ENCODE measurements at regions not wholly inside any gene's neighbourhood (a gene's known extent, or its start where the extent isn't known, plus 50 kb on each side); places are given as distances from the start of the nearest gene placed in this dataset.
"Not testable (repeated sequence)": the region's sequence is repeated elsewhere in the genome, so short reads cannot be mapped to it uniquely, and the experiment has no call there.

DNA sequence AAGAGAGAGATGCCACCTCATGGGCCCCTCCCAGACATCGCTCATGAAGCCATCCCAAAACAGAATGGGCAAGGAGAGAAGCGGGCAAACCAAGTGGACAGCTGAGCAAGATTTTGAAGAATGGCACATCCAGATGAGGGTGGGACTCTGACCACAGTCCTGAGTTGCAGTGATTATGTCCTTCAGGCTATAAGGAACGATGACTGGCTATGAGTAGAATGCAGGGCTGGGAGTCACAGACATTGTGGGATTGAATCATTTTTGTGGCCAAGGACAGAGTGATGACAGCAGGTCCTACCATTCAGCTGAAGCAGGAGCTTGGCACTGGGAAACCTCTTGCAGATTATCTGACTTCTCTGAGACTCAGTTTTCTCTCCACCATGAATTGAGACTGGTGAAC is 245.7 kb upstream of the SLC30A5 start:
- intact Hi-C loops (cut with DNase I; ENCODE audit: low total_unique reads): no loop called here
- H3K36me3 ChIP-seq: no peaks in the 10 kb centered on the region
- no peak overlapping the region for H3K27ac ChIP-seq
- no peaks in the 10 kb centered on the region for H3K27me3 ChIP-seq
- H3K9me3 ChIP-seq: peaks cover 0 to 9% (median 0%) of the 10 kb centered on the region in 3 donors
- H3K4me3 ChIP-seq: no peak overlapping the region
- DNase-seq: no peak
- no peaks in the 10 kb centered on the region for H3K4me1 ChIP-seq
- TF ChIP-seq, protein P1, sequence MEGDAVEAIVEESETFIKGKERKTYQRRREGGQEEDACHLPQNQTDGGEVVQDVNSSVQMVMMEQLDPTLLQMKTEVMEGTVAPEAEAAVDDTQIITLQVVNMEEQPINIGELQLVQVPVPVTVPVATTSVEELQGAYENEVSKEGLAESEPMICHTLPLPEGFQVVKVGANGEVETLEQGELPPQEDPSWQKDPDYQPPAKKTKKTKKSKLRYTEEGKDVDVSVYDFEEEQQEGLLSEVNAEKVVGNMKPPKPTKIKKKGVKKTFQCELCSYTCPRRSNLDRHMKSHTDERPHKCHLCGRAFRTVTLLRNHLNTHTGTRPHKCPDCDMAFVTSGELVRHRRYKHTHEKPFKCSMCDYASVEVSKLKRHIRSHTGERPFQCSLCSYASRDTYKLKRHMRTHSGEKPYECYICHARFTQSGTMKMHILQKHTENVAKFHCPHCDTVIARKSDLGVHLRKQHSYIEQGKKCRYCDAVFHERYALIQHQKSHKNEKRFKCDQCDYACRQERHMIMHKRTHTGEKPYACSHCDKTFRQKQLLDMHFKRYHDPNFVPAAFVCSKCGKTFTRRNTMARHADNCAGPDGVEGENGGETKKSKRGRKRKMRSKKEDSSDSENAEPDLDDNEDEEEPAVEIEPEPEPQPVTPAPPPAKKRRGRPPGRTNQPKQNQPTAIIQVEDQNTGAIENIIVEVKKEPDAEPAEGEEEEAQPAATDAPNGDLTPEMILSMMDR (IDR thresholded peaks at IDR 0.05): no peak

DNA sequence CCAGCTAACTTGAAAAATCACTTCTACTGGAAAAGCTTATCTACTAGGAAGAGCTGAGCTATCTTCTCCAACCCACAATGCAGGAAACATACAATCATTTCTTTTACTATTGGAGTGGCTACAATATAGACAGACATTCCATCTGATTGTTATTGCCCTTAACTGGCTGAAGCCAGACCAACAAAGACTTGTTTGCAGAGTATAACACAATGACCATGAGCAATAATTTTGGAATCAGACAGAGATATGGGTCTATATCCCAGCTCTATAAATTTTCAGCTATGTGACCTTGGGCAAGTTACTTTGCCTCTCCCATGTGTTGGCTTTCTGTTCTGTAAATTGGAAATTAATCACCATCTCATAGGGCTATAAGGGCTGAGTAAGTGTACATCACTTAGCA is 244.7 kb upstream of the SLC30A5 start:
- DNase-seq: no peak

DNA sequence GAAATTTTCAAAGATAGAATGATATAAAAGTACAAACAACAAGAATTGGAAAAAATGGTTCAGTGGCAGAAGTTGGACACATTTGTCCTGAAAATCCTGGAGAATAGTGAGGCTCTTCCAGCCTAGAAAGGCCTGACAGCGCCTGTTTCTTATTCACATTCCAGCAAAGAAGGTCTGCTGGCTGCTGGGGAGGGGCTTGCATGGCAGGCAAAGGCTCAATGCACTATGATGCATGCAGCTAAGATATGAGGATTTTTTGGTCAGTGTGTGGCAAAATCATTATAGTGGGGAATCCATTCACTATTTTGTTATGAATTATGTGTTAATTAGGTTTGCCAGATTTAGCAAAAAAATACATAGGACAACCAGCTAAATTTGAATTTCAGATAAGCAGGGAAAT is 243.9 kb upstream of the SLC30A5 start:
- TF ChIP-seq, protein P1 (IDR thresholded peaks at IDR 0.05): no peak
- Histone ChIP-seq H3K4me1 (no peaks in the 10 kb centered on the region), H3K9me3 (peaks cover 0 to 9% (median 0%) of the 10 kb centered on the region in 3 donors), H3K27ac (no peak overlapping the region), H3K4me3 (no peak overlapping the region), H3K27me3 (no peaks in the 10 kb centered on the region), H3K36me3 (no peaks in the 10 kb centered on the region)
- DNase-seq: no peak
- intact Hi-C loops (cut with DNase I; ENCODE audit: low total_unique reads): no loop called here

More for the DNA sequence above, 244.7 kb upstream of the SLC30A5 start:
- Histone ChIP-seq H3K27ac (no peak overlapping the region), H3K36me3 (no peaks in the 10 kb centered on the region), H3K4me1 (no peaks in the 10 kb centered on the region), H3K9me3 (peaks cover 0 to 9% (median 0%) of the 10 kb centered on the region in 3 donors), H3K27me3 (no peaks in the 10 kb centered on the region), H3K4me3 (no peak overlapping the region)
- TF ChIP-seq, protein P1 (IDR thresholded peaks at IDR 0.05): no peak
- intact Hi-C loops (cut with DNase I; ENCODE audit: low total_unique reads): no loop called here

DNA sequence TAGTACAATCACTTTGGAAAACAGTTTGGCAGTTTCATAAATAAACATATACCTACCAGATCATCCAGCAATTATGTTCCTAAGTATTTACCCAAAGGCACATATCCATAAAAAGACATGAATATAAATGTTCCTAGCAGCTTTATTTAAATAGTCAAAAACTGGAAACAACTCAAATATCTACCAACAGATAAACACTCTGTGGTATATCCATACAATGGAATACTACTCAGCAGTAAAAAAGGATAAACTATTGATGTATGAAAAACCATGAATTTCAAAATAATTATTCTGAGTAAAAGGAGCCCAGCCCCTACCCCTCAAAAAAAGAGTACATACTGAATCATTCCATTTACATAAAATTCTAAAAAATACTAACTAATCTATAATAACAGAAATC is 232.7 kb upstream of the SLC30A5 start:
- no peak overlapping the region for H3K27ac ChIP-seq
- no peak for DNase-seq
- H3K4me1 ChIP-seq: no peaks in the 10 kb centered on the region
- H3K4me3 ChIP-seq: no peak overlapping the region
- TF ChIP-seq, protein P1 (IDR thresholded peaks at IDR 0.05): no peak
- intact Hi-C loops (cut with DNase I; ENCODE audit: low total_unique reads): no loop called here
- H3K27me3 ChIP-seq: peaks cover 0 to 5% of the 10 kb centered on the region in 2 donors
- peaks cover 0 to 5% (median 0%) of the 10 kb centered on the region in 3 donors for H3K9me3 ChIP-seq
- no peaks in the 10 kb centered on the region for H3K36me3 ChIP-seq

DNA sequence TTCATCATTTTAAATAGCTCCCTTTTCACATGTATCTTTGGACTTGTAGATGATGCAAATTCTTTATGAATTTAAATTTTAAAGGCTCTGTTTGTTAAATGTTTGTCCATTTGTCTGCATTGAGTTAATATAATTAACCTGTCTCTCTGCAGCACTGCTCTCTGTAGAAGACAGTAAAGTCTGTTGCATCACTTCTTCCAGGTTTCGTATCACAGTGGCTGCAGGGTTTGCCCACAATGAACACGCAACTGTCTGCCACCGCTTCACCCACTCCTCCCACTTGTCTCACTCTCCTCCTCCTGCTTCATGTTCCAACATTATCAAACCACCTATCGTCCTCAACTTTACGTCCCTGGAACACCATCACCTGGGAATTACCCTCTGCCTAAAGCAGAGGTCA is 231.3 kb upstream of the SLC30A5 start:
- Histone ChIP-seq H3K9me3 (peaks cover 0 to 5% (median 0%) of the 10 kb centered on the region in 3 donors), H3K27me3 (peaks cover 0 to 5% of the 10 kb centered on the region in 2 donors), H3K27ac (no peak overlapping the region), H3K4me3 (no peak overlapping the region), H3K36me3 (no peaks in the 10 kb centered on the region), H3K4me1 (no peaks in the 10 kb centered on the region)
- TF ChIP-seq, protein P1 (IDR thresholded peaks at IDR 0.05): no peak
- intact Hi-C loops (cut with DNase I; ENCODE audit: low total_unique reads): no loop called here
- DNase-seq: no peak

DNA sequence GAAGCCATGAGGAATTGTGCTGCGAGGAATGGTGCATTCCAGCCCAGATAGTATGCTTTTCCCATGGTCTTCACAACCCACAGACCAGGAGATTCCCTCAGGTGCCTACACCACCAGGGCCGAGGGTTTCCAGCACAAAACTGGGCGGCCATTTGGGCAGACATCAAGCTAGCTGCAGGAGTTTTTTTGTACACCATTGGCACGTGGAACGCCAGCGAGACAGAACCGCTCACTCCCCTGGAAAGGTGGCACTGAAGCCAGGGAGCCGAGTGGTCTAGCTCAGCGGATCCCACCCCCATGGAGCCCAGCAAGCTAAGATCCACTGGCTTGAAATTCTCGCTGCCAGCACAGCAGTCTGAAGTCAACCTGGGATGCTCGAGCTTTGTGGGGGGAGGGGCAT is 228.6 kb upstream of the SLC30A5 start:
- H3K27ac ChIP-seq; intact Hi-C loops (cut with DNase I; ENCODE audit: low total_unique reads); H3K4me1 ChIP-seq; H3K27me3 ChIP-seq; H3K9me3 ChIP-seq; H3K36me3 ChIP-seq; DNase-seq; H3K4me3 ChIP-seq: not testable (repeated sequence)
